H9 (cell line): ENCODE measurements at regions not wholly inside any gene's neighbourhood (a gene's known extent, or its start where the extent isn't known, plus 50 kb on each side); places are given as distances from the start of the nearest gene placed in this dataset.

Experiments
- DNase-seq: peaks from one replicate; pipeline ENCODE4 v3.0.0-alpha.2; 2017
- H2AFZ ChIP-seq: one replicate; pipeline ENCODE4 v1.6.1; 2013; ENCODE audit warnings: mild to moderate bottlenecking, low read length, control low read depth, moderate library complexity
- H2AK5ac ChIP-seq: 2 replicates; pipeline ENCODE4 v1.6.1; 2013; ENCODE audit warnings: low read length, control low read depth, mixed read lengths; ENCODE audit not compliant: insufficient read length
- H2BK120ac ChIP-seq: one replicate; pipeline ENCODE4 v1.6.1; 2013; ENCODE audit warnings: low read depth, mild to moderate bottlenecking, low read length, control low read depth, inconsistent platforms; ENCODE audit not compliant: poor library complexity, severe bottlenecking
- H2BK12ac ChIP-seq: 2 replicates; pipeline ENCODE4 v1.6.1; 2013; ENCODE audit warnings: low read length, control low read depth, mixed read lengths, low read depth; ENCODE audit not compliant: insufficient read length
- H2BK15ac ChIP-seq: 2 replicates; pipeline ENCODE4 v1.6.1; 2013; ENCODE audit warnings: low read depth, low read length, control low read depth
- H2BK20ac ChIP-seq: one replicate; pipeline ENCODE4 v1.6.1; 2013; ENCODE audit warnings: low read depth, mild to moderate bottlenecking, low read length, control low read depth, inconsistent platforms; ENCODE audit not compliant: poor library complexity, severe bottlenecking
- H2BK5ac ChIP-seq: 2 replicates; pipeline ENCODE4 v1.6.1; 2013; ENCODE audit warnings: low read length, control low read depth, mixed read lengths; ENCODE audit not compliant: insufficient read length
- H3K14ac ChIP-seq: 2 replicates; pipeline ENCODE4 v1.6.1; 2013; ENCODE audit warnings: low read length, control low read depth; ENCODE audit not compliant: insufficient read depth
- H3K18ac ChIP-seq: 2 replicates; pipeline ENCODE4 v1.6.1; 2013; ENCODE audit warnings: low read depth, mild to moderate bottlenecking, mixed read lengths, low read length, control low read depth; ENCODE audit not compliant: insufficient read length
- H3K23ac ChIP-seq: 2 replicates; pipeline ENCODE4 v1.6.1; 2013; ENCODE audit warnings: low read length, control low read depth, mixed read lengths, low read depth; ENCODE audit not compliant: insufficient read length
- H3K23me2 ChIP-seq: 2 replicates; pipeline ENCODE4 v1.6.1; 2013; ENCODE audit warnings: low read depth, mild to moderate bottlenecking, mixed read lengths, low read length, control low read depth; ENCODE audit not compliant: insufficient read length, poor library complexity, severe bottlenecking
- H3K27ac ChIP-seq: 2 replicates; pipeline ENCODE4 v1.5.1; 2013; ENCODE audit warnings: low read length, control low read depth, mixed read lengths, low read depth; ENCODE audit not compliant: insufficient read length
- H3K27me3 ChIP-seq: 2 replicates; pipeline ENCODE4 v1.6.1; 2013; ENCODE audit warnings: low read length, control low read depth, inconsistent platforms; ENCODE audit not compliant: insufficient read depth
- H3K4ac ChIP-seq: 2 replicates; pipeline ENCODE4 v1.6.1; 2013; ENCODE audit warnings: low read depth, mild to moderate bottlenecking, control low read depth, inconsistent platforms, low read length, moderate library complexity
- H3K4me1 ChIP-seq: 2 replicates; pipeline ENCODE4 v1.6.1; 2013; ENCODE audit warnings: low read length, control low read depth, inconsistent platforms; ENCODE audit not compliant: insufficient read depth
- H3K4me2 ChIP-seq: 2 replicates; pipeline ENCODE4 v1.6.1; 2013; ENCODE audit warnings: low read length, control low read depth, mixed read lengths; ENCODE audit not compliant: insufficient read length, insufficient read depth
- H3K56ac ChIP-seq: 2 replicates; pipeline ENCODE4 v1.6.1; 2013; ENCODE audit warnings: low read depth, mild to moderate bottlenecking, mixed read lengths, low read length, control low read depth; ENCODE audit not compliant: insufficient read length
- H3K79me1 ChIP-seq: 2 replicates; pipeline ENCODE4 v1.6.1; 2013; ENCODE audit warnings: low read depth, mild to moderate bottlenecking, moderate library complexity, low read length, control low read depth, inconsistent platforms; ENCODE audit not compliant: insufficient read depth, poor library complexity, severe bottlenecking
- H3K79me2 ChIP-seq: 2 replicates; pipeline ENCODE4 v1.6.1; 2013; ENCODE audit warnings: low read length, control low read depth, inconsistent platforms; ENCODE audit not compliant: insufficient read depth
- H3K9ac ChIP-seq: 2 replicates; pipeline ENCODE4 v1.6.1; 2013; ENCODE audit warnings: low read length, control low read depth, mixed read lengths; ENCODE audit not compliant: insufficient read length; ENCODE audit errors: extremely low read depth
- H3K9me3 ChIP-seq: one replicate; pipeline ENCODE4 v1.6.1; 2013; ENCODE audit warnings: low read depth, low read length, inconsistent platforms; ENCODE audit not compliant: control insufficient read depth
- H3T11ph ChIP-seq: one replicate; pipeline ENCODE4 v1.6.1; 2013; ENCODE audit warnings: mild to moderate bottlenecking, low read length, control low read depth, inconsistent platforms
- H4K20me1 ChIP-seq: one replicate; pipeline ENCODE4 v1.6.1; 2013; ENCODE audit not compliant: control insufficient read depth, insufficient read length, insufficient read depth
- H4K5ac ChIP-seq: 2 replicates; pipeline ENCODE4 v1.6.1; 2013; ENCODE audit warnings: low read depth, mild to moderate bottlenecking, mixed read lengths, low read length, control low read depth; ENCODE audit not compliant: insufficient read length
- H4K8ac ChIP-seq: replicated peaks from 2 replicates; pipeline ENCODE4 v1.6.1; 2013; ENCODE audit warnings: low read length, control low read depth, mixed read lengths, low read depth; ENCODE audit not compliant: insufficient read length
- H4K91ac ChIP-seq: 2 replicates; pipeline ENCODE4 v1.6.1; 2013; ENCODE audit warnings: low read depth, mild to moderate bottlenecking, moderate library complexity, mixed read lengths, low read length, control low read depth; ENCODE audit not compliant: insufficient read length
- H3K27ac Mint-ChIP-seq, 3 experiments: 2 replicates in 2 of 3; 3 replicates in 1 of 3; pipeline ENCODE4 v1.8.0; 2020 to 2021; ENCODE audit warnings: mixed read lengths in 3 of 3, mild to moderate bottlenecking in 1 of 3, moderate library complexity in 1 of 3
- H3K27me3 Mint-ChIP-seq: 2 replicates; pipeline ENCODE4 v1.8.0; 2021; ENCODE audit warnings: low read depth, mild to moderate bottlenecking, moderate library complexity, mixed read lengths
- H3K36me3 Mint-ChIP-seq, 3 experiments: 2 replicates in 2 of 3; 3 replicates in 1 of 3; pipeline ENCODE4 v1.8.0; 2020 to 2021; ENCODE audit warnings: low read depth in 3 of 3, mixed read lengths in 3 of 3; ENCODE audit not compliant: insufficient read depth in 1 of 3
- H3K4me1 Mint-ChIP-seq, 2 experiments: 2 replicates each; pipeline ENCODE4 v1.8.0; 2020; ENCODE audit warnings: mixed read lengths in 2 of 2
- H3K4me3 Mint-ChIP-seq, 2 experiments: 2 replicates in 1 of 2; 3 replicates in 1 of 2; pipeline ENCODE4 v1.8.0; 2020 to 2021; ENCODE audit warnings: mild to moderate bottlenecking in 2 of 2, mixed read lengths in 2 of 2, moderate library complexity in 1 of 2
- H3K9me3 Mint-ChIP-seq, 2 experiments: 2 replicates in 1 of 2; 3 replicates in 1 of 2; pipeline ENCODE4 v1.8.0; 2020; ENCODE audit warnings: mild to moderate bottlenecking in 2 of 2, mixed read lengths in 2 of 2, moderate library complexity in 1 of 2
- WGBS: extraction: QIAGEN DNeasy Blood & Tissue Kit; methylation state at CpG from one replicate; pipeline ENCODE4 v1.1.7; 2013; ENCODE audit warnings: missing lambda C conversion rate, low lambda C conversion rate, mixed read lengths; ENCODE audit not compliant: insufficient read length; ENCODE audit errors: extremely low coverage; 5-methylcytosine and 5-hydroxymethylcytosine counted together
- TF ChIP-seq, protein P1 (sequence below): fragments of 200-600 bp; sonication (generic); conservative IDR thresholded peaks from 3 replicates; pipeline ENCODE4 v1.8.0; 2021; ENCODE audit warnings: antibody characterized with exemption, mild to moderate bottlenecking

DNA sequence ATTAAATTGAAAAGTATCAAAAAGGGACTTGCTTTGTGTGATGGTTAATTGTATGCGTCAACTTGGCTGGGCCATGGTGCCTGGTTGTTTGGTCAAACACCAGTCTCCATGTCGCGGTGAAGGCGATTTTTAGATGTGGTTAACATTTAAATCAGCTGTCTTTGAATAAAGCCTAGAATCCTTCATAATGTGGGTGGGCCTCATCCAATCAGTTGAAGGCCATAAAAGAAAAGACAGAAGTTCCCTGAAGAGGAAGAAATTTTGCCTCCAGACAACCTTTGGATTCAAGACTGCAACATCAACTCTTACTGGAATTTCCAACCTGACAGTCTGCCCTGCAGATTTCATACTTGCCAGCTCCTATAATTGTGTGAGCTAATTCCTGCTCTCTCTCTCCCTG lies 160.5 kb downstream of the SH3BP4 start:
- Histone ChIP-seq H3K79me2 (no peaks in the 10 kb centered on the region), H3K79me1 (no peaks in the 10 kb centered on the region), H3K18ac (no peak overlapping the region), H2BK5ac (no peak overlapping the region), H3K23me2 (no peaks in the 10 kb centered on the region), H2BK120ac (no peak overlapping the region), H2BK20ac (no peak overlapping the region), H3K4ac (no peak overlapping the region), H2BK12ac (no peak overlapping the region), H3K56ac (no peak overlapping the region), H4K20me1 (peaks cover 3% of the 10 kb centered on the region), H3K9me3 (no peaks in the 10 kb centered on the region), H3K9ac (no peak overlapping the region), H3T11ph (no peak overlapping the region), H4K5ac (no peak overlapping the region), H3K27me3 (no peaks in the 10 kb centered on the region), H2AFZ (no peak overlapping the region), H3K14ac (no peak overlapping the region), H4K8ac (no peak overlapping the region), H3K23ac (no peak overlapping the region), H2AK5ac (no peak overlapping the region), H3K4me1 (no peaks in the 10 kb centered on the region), H3K4me2 (no peak overlapping the region), H2BK15ac (no peak overlapping the region), H3K27ac (no peak overlapping the region), H4K91ac (no peak overlapping the region)
- H3K9me3 Mint-ChIP-seq: no peaks in the 10 kb centered on the region; a peak in 1 of 5 replicates
- no peaks in the 10 kb centered on the region for H3K36me3 Mint-ChIP-seq
- peak; percentile 4 for DNase-seq
- TF ChIP-seq, protein P1, sequence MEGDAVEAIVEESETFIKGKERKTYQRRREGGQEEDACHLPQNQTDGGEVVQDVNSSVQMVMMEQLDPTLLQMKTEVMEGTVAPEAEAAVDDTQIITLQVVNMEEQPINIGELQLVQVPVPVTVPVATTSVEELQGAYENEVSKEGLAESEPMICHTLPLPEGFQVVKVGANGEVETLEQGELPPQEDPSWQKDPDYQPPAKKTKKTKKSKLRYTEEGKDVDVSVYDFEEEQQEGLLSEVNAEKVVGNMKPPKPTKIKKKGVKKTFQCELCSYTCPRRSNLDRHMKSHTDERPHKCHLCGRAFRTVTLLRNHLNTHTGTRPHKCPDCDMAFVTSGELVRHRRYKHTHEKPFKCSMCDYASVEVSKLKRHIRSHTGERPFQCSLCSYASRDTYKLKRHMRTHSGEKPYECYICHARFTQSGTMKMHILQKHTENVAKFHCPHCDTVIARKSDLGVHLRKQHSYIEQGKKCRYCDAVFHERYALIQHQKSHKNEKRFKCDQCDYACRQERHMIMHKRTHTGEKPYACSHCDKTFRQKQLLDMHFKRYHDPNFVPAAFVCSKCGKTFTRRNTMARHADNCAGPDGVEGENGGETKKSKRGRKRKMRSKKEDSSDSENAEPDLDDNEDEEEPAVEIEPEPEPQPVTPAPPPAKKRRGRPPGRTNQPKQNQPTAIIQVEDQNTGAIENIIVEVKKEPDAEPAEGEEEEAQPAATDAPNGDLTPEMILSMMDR: no peak
- no peak overlapping the region for H3K4me3 Mint-ChIP-seq
- H3K27ac Mint-ChIP-seq: no peak overlapping the region
- H3K4me1 Mint-ChIP-seq: peaks cover 7 to 14% of the 10 kb centered on the region in 2 experiments; a peak in 3 of 4 replicates
- H3K27me3 Mint-ChIP-seq: peaks cover 16% of the 10 kb centered on the region
- no CpG with 5 or more reads among the region's 4 CpGs for WGBS
